ENCODE measurements at regions not wholly inside any gene's neighbourhood (a gene's known extent, or its start where the extent isn't known, plus 50 kb on each side); places are given as distances from the start of the nearest gene placed in this dataset.

DNA sequence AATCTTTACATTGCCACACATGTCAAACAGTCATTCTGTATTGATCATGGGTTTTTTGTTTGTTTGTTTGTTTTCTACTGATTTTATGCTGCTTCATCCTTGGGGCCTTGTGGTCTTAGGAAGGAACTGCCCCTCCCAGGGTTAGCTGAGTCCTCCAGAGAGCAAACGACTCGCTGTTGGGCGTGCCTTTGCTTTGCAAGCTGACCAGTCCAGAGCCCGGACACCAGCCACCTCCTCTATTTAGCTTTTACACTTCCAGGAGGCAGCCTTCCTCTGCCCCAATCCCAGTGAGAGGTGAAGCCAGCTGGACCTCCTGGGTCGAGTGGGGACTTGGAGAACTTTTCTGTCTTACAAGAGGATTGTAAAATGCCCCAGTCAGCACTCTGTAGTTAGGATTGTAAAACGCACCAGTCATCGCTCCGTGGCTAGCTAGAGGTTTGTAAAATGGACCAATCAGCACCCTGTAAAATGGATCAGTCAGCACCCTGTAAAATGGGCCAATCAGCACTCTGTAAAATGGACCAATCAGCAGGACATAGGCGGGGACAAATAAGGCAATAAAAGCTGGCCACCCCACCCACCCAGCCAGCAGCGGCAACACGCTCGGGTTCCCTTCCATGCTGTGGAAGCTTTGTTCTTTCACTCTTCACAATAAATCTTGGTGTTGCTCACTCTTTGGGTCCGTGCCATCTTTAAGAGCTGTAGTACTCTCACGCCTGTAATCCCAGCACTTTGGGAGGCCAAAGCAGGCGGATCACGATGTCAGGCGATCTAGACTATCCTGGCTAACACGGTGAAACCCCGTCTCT lies 154.4 kb downstream of the ERCC6L2 start:
- H3K9me3 ChIP-seq = peaks cover 0 to 5% (median under 1%) of the 10 kb centered on the region in 8 donors
- H3K36me3 ChIP-seq = no peaks in the 10 kb centered on the region
- H3K4me1 ChIP-seq = peaks cover 0 to 17% (median 5%) of the 10 kb centered on the region in 6 donors
- H3K27ac ChIP-seq = no peak overlapping the region
- H3K27me3 ChIP-seq (replicated peaks in 1 of 7) = peaks cover 0 to 39% (median 11%) of the 10 kb centered on the region in 7 donors
- no peak for TF ChIP-seq CTCF (IDR thresholded peaks at IDR 0.05 in 8 of 11, conservative IDR thresholded peaks at IDR 0.05 in 3 of 11)
- no peak for TF ChIP-seq POLR2A (IDR thresholded peaks at IDR 0.05)
- TF ChIP-seq POLR2AphosphoS5 (IDR thresholded peaks at IDR 0.05) = no peak
- intact Hi-C loops (cut with DNase I; ENCODE audit: low total_unique reads) = no loop called here
- DNase-seq = no peak
- H3K4me3 ChIP-seq = no peak overlapping the region
- 88 to 93% (median 89%) methylated on average over 19 of the region's 19 CpGs for WGBS, 5 donors

DNA sequence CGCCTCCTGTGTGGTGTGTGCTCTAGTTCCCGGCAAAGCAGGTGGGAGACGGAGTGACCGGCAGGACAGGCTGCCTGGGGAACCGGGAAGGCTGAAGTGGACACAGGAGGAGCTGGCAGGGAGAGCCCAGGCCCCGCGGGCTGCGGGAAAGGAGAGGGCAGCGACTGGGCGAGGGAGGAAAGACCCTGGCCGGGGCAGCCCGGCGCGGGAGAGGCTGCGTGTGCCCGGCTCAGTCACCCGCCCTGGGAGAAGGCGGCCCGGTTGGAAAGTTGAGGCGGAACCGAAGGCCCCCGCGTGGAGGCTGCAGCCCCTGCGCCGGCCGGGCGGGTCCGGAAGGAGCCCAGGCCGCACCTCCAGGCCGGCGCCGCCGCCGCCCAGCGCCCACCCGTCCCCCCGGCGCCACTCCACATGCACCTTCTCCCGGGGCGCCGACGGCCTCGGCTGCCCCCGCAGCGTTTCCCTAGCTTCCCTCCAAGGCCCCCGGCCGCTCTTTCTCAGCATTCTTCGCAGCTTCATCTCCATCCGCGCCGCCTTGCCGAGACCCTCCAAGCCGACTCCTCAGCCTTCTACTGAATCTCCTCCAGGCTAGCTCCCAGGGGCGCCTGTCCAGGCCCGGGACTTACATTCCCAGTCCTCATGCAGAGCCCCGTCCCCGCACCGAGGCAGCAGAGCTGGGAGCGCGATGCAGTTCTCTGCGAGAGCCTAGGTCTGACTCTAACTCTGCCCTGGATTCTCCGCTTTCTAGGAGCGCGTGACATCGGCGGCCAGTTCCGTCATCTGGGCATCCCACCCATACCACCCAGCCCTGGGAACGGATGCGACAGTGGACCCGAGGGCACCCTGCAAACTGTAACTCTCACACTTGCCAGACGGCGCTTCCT lies 152.0 kb downstream of the ERCC6L2 start:
- no peak for DNase-seq
- peak overlapping the region in 3 of 8 donors; percentile 24 to 50 (median 48) for H3K27ac ChIP-seq
- TF ChIP-seq POLR2AphosphoS5 (IDR thresholded peaks at IDR 0.05) (peak in 1 of 3 donors; percentile 30), POLR2A (IDR thresholded peaks at IDR 0.05) (no peak), CTCF (IDR thresholded peaks at IDR 0.05 in 8 of 11, conservative IDR thresholded peaks at IDR 0.05 in 3 of 11) (peak in 3 of 11 experiments; percentile 9 to 30 (median 17))
- peak overlapping the region in 7 of 8 donors; percentile 15 to 65 (median 32) for H3K4me3 ChIP-seq
- H3K9me3 ChIP-seq = no peaks in the 10 kb centered on the region
- peaks cover 0 to 61% (median 13%) of the 10 kb centered on the region in 7 donors for H3K27me3 ChIP-seq (replicated peaks in 1 of 7)
- no peaks in the 10 kb centered on the region for H3K36me3 ChIP-seq
- WGBS, 5 donors = 8 to 22% (median 11%) methylated on average over 50 to 72 of the region's 72 CpGs
- intact Hi-C loops (cut with DNase I; ENCODE audit: low total_unique reads) = no loop called here
- peaks cover 4 to 29% (median 11%) of the 10 kb centered on the region in 6 donors for H3K4me1 ChIP-seq

- no peak for DNase-seq
- Histone ChIP-seq H3K9me3 (no peaks in the 10 kb centered on the region), H3K4me1 (peaks cover 10 to 36% (median 19%) of the 10 kb centered on the region in 6 donors), H3K27me3 (replicated peaks in 1 of 7) (peaks cover 0 to 69% (median 21%) of the 10 kb centered on the region in 7 donors), H3K4me3 (peak overlapping the region in 3 of 8 donors; percentile 34 to 65 (median 42)), H3K27ac (peak overlapping the region in 1 of 8 donors; percentile 50), H3K36me3 (no peaks in the 10 kb centered on the region)
- WGBS, 5 donors = 92 to 99% (median 94%) methylated on average over 5 of the region's 5 CpGs
- TF ChIP-seq POLR2AphosphoS5 (IDR thresholded peaks at IDR 0.05) (no peak), POLR2A (IDR thresholded peaks at IDR 0.05) (no peak), CTCF (IDR thresholded peaks at IDR 0.05 in 8 of 11, conservative IDR thresholded peaks at IDR 0.05 in 3 of 11) (no peak)
- intact Hi-C loops (cut with DNase I; ENCODE audit: low total_unique reads) = no loop called here
Observed at GRCh38 chr9:96026655-96027213, 151.2 kb downstream of the ERCC6L2 start.

All from spleen (tissue), 11 donors.